ENCODE measurements at regions not wholly inside any gene's neighbourhood (a gene's known extent, or its start where the extent isn't known, plus 50 kb on each side); places are given as distances from the start of the nearest gene placed in this dataset.
"Not testable (repeated sequence)": the region's sequence is repeated elsewhere in the genome, so short reads cannot be mapped to it uniquely, and the experiment has no call there.

GRCh38 chr3:96631050-96631449, 183.3 kb upstream of the EPHA6 start:
- TF ChIP-seq, protein P1, sequence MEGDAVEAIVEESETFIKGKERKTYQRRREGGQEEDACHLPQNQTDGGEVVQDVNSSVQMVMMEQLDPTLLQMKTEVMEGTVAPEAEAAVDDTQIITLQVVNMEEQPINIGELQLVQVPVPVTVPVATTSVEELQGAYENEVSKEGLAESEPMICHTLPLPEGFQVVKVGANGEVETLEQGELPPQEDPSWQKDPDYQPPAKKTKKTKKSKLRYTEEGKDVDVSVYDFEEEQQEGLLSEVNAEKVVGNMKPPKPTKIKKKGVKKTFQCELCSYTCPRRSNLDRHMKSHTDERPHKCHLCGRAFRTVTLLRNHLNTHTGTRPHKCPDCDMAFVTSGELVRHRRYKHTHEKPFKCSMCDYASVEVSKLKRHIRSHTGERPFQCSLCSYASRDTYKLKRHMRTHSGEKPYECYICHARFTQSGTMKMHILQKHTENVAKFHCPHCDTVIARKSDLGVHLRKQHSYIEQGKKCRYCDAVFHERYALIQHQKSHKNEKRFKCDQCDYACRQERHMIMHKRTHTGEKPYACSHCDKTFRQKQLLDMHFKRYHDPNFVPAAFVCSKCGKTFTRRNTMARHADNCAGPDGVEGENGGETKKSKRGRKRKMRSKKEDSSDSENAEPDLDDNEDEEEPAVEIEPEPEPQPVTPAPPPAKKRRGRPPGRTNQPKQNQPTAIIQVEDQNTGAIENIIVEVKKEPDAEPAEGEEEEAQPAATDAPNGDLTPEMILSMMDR (IDR thresholded peaks at IDR 0.05; ENCODE audit: unreplicated experiment in 3 of 3): no peak
- no peaks in the 10 kb centered on the region for H3K9me3 Mint-ChIP-seq
- H3K4me1 Mint-ChIP-seq: no peaks in the 10 kb centered on the region
- H3K36me3 Mint-ChIP-seq (ENCODE audit: low read depth): no peaks in the 10 kb centered on the region
- H3K27me3 Mint-ChIP-seq (ENCODE audit: low read depth): no peaks in the 10 kb centered on the region
- H3K4me3 Mint-ChIP-seq: no peak overlapping the region
- H3K27ac Mint-ChIP-seq: no peak overlapping the region

- TF ChIP-seq, protein P1 (IDR thresholded peaks at IDR 0.05; ENCODE audit: unreplicated experiment in 3 of 3): no peak
- no peak overlapping the region for H3K27ac Mint-ChIP-seq
- peaks cover 3% of the 10 kb centered on the region for H3K9me3 Mint-ChIP-seq
- no peaks in the 10 kb centered on the region for H3K36me3 Mint-ChIP-seq (ENCODE audit: low read depth)
- no peak overlapping the region for H3K4me3 Mint-ChIP-seq
- no peaks in the 10 kb centered on the region for H3K4me1 Mint-ChIP-seq
- H3K27me3 Mint-ChIP-seq (ENCODE audit: low read depth): no peaks in the 10 kb centered on the region
Measured at GRCh38 chr3:96646596-96646995, 167.8 kb upstream of the EPHA6 start.

- TF ChIP-seq, protein P1 (IDR thresholded peaks at IDR 0.05; ENCODE audit: unreplicated experiment in 3 of 3): no peak
- Mint-ChIP-seq H3K9me3 (peaks cover 4% of the 10 kb centered on the region), H3K4me3 (no peak overlapping the region), H3K4me1 (no peaks in the 10 kb centered on the region), H3K36me3 (ENCODE audit: low read depth) (no peaks in the 10 kb centered on the region), H3K27ac (no peak overlapping the region), H3K27me3 (ENCODE audit: low read depth) (no peaks in the 10 kb centered on the region)
Measured at GRCh38 chr3:96657710-96658109, 156.7 kb upstream of the EPHA6 start.

DNA sequence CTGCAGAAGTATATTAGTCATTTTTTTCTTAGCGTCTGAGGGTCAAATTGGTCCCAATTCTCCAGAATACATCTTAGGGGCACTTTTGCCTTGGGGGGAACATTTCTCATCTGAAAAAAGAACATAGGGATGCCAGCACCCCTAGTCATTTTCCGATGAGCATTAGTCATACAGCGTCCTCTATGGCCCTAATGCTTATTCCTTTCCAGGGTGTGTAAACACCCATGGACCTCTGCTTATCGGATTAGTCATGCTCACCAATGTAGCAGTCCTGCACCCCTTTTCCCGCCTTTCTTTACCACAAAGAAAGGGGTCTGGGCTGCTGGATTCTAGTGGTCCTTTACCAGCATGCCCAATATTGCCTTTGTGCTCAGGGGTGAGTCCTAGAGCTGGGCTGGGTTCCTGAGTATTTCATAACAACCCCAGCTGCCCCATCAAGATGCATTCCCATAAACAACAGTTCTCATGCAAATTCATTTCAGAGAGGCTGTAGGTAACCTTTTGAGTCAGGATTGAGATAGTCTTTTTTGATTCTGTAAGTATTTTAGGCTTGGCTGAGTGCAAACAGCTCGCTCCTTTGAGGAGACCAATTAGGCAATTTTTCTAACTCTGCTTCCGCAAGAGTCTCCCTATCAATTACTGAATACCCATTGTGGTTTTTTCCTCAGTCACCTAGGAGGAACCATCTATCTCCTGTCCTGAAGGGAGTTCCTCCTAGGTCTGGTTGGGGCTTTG, 142.4 kb upstream of the EPHA6 start:
- not testable (repeated sequence) for H3K27me3 Mint-ChIP-seq (ENCODE audit: low read depth); H3K4me1 Mint-ChIP-seq; H3K36me3 Mint-ChIP-seq (ENCODE audit: low read depth); H3K4me3 Mint-ChIP-seq; H3K27ac Mint-ChIP-seq; H3K9me3 Mint-ChIP-seq

DNA sequence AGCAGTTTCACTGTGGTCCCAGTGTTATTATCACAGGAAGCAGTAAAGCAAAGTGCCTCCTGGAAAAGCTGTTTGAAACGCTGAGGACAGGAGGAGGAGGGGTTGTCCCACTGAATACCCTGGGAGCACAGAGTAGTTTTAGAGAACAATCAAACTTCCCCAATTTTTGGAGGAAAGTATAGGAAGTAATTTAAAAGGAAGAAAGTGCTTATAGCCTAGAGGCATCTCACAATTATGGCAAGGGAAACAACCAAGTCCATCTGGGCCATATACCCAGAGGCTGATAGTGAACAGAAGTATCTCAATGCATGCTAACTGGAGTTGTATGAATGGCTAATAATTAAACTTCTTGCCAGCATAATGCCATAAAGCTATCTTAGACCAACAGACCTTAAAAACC, 137.2 kb upstream of the EPHA6 start:
- TF ChIP-seq, protein P1 (IDR thresholded peaks at IDR 0.05; ENCODE audit: unreplicated experiment in 3 of 3): no peak
- H3K36me3 Mint-ChIP-seq (ENCODE audit: low read depth): no peaks in the 10 kb centered on the region
- no peaks in the 10 kb centered on the region for H3K4me1 Mint-ChIP-seq
- peak overlapping the region; percentile 25 to 63 (median 42) for H3K27ac Mint-ChIP-seq
- no peak overlapping the region for H3K4me3 Mint-ChIP-seq
- H3K9me3 Mint-ChIP-seq: no peaks in the 10 kb centered on the region
- no peaks in the 10 kb centered on the region for H3K27me3 Mint-ChIP-seq (ENCODE audit: low read depth)

GRCh38 chr3:96678325-96678724, 136.1 kb upstream of the EPHA6 start:
- H3K4me3 Mint-ChIP-seq: no peak overlapping the region
- peaks cover 3% of the 10 kb centered on the region for H3K9me3 Mint-ChIP-seq
- no peaks in the 10 kb centered on the region for H3K27me3 Mint-ChIP-seq (ENCODE audit: low read depth)
- no peaks in the 10 kb centered on the region for H3K4me1 Mint-ChIP-seq
- H3K36me3 Mint-ChIP-seq (ENCODE audit: low read depth): no peaks in the 10 kb centered on the region
- TF ChIP-seq, protein P1 (IDR thresholded peaks at IDR 0.05; ENCODE audit: unreplicated experiment in 3 of 3): no peak
- H3K27ac Mint-ChIP-seq: no peak overlapping the region

All from nephron (organoid).